Activated T-helper 1 cell treated with anti-CD3 and anti-CD28 coated beads, Interleukin-12 subunit alpha, Interleukin-12 subunit beta, Interleukin-2, Interleukin-4 antibody, amounts not matched to agents 30 ng/mL and 10 ng/mL and 1 ng/mL, durations not matched to agents 14 hours and 24 hours and 36 hours (primary cell): ENCODE measurements at regions not wholly inside any gene's neighbourhood (a gene's known extent, or its start where the extent isn't known, plus 50 kb on each side); places are given as distances from the start of the nearest gene placed in this dataset.
"Not testable (repeated sequence)": the region's sequence is repeated elsewhere in the genome, so short reads cannot be mapped to it uniquely, and the experiment has no call there.

Source experiments
- DNase-seq: peaks from one replicate; pipeline ENCODE4 v3.0.0; 2021; ENCODE audit warnings: low spot score
- H3K27ac Mint-ChIP-seq: one replicate; pipeline ENCODE4 v1.8.0; 2021; ENCODE audit warnings: mild to moderate bottlenecking, mixed read lengths
- H3K27me3 Mint-ChIP-seq: one replicate; pipeline ENCODE4 v1.8.0; 2022; ENCODE audit warnings: mild to moderate bottlenecking, moderate library complexity, mixed read lengths; ENCODE audit not compliant: insufficient read depth
- H3K36me3 Mint-ChIP-seq: one replicate; pipeline ENCODE4 v1.8.0; 2021; ENCODE audit warnings: low read depth, mixed read lengths
- H3K4me1 Mint-ChIP-seq: one replicate; pipeline ENCODE4 v1.8.0; 2021; ENCODE audit warnings: low read depth, mixed read lengths
- H3K4me3 Mint-ChIP-seq: one replicate; pipeline ENCODE4 v1.8.0; 2021; ENCODE audit warnings: mild to moderate bottlenecking, moderate library complexity, mixed read lengths
- H3K9me3 Mint-ChIP-seq: one replicate; pipeline ENCODE4 v1.8.0; 2021; ENCODE audit warnings: mixed read lengths
- intact Hi-C: fragments of 100-400 bp; cut with micrococcal nuclease; formaldehyde crosslinking; loops from one replicate; pipeline ENCODE4 v1.15.1; 2024

- Mint-ChIP-seq H3K9me3 (no peaks in the 10 kb centered on the region), H3K4me3 (no peak overlapping the region), H3K27me3 (no peaks in the 10 kb centered on the region), H3K4me1 (no peaks in the 10 kb centered on the region), H3K27ac (no peak overlapping the region), H3K36me3 (no peaks in the 10 kb centered on the region)
- no peak for DNase-seq
- intact Hi-C loops: no loop called here
Measured at GRCh38 chr11:22458161-22458560, 120.0 kb downstream of the SLC17A6 start.

GRCh38 chr11:22456993-22457762 is 119.0 kb downstream of the SLC17A6 start:
- no peak for DNase-seq
- Mint-ChIP-seq H3K4me3 (no peak overlapping the region), H3K4me1 (no peaks in the 10 kb centered on the region), H3K27me3 (no peaks in the 10 kb centered on the region), H3K27ac (no peak overlapping the region), H3K36me3 (no peaks in the 10 kb centered on the region), H3K9me3 (no peaks in the 10 kb centered on the region)
- intact Hi-C loops: no loop called here

- DNase-seq: no peak
- H3K27me3 Mint-ChIP-seq: no peaks in the 10 kb centered on the region
- intact Hi-C loops: no loop called here
- H3K9me3 Mint-ChIP-seq: no peaks in the 10 kb centered on the region
- H3K4me1 Mint-ChIP-seq: no peaks in the 10 kb centered on the region
- H3K27ac Mint-ChIP-seq: no peak overlapping the region
- no peak overlapping the region for H3K4me3 Mint-ChIP-seq
- H3K36me3 Mint-ChIP-seq: no peaks in the 10 kb centered on the region
Measured at GRCh38 chr11:22454461-22455090, 116.4 kb downstream of the SLC17A6 start.

GRCh38 chr11:22449441-22449840 is 111.3 kb downstream of the SLC17A6 start:
- Mint-ChIP-seq H3K4me1 (no peaks in the 10 kb centered on the region), H3K9me3 (no peaks in the 10 kb centered on the region), H3K4me3 (no peak overlapping the region), H3K27me3 (no peaks in the 10 kb centered on the region), H3K36me3 (no peaks in the 10 kb centered on the region), H3K27ac (no peak overlapping the region)
- DNase-seq: no peak
- intact Hi-C loops: no loop called here

- no peak for DNase-seq
Measured at GRCh38 chr11:22444076-22444475, 105.9 kb downstream of the SLC17A6 start.

GRCh38 chr11:22441831-22442230 is 103.7 kb downstream of the SLC17A6 start:
- Mint-ChIP-seq H3K4me3 (no peak overlapping the region), H3K4me1 (no peaks in the 10 kb centered on the region), H3K9me3 (no peaks in the 10 kb centered on the region), H3K36me3 (no peaks in the 10 kb centered on the region), H3K27ac (no peak overlapping the region), H3K27me3 (no peaks in the 10 kb centered on the region)
- intact Hi-C loops: no loop called here
- no peak for DNase-seq

More at GRCh38 chr11:22444076-22444475, 105.9 kb downstream of the SLC17A6 start:
- Mint-ChIP-seq H3K27ac (no peak overlapping the region), H3K27me3 (no peaks in the 10 kb centered on the region), H3K9me3 (no peaks in the 10 kb centered on the region), H3K4me1 (no peaks in the 10 kb centered on the region), H3K4me3 (no peak overlapping the region), H3K36me3 (no peaks in the 10 kb centered on the region)
- intact Hi-C loops: no loop called here

GRCh38 chr11:22435582-22435981 is 97.4 kb downstream of the SLC17A6 start:
- intact Hi-C loops, H3K27ac Mint-ChIP-seq: not testable (repeated sequence)

GRCh38 chr11:22433517-22433916 is 95.3 kb downstream of the SLC17A6 start:
- H3K27me3 Mint-ChIP-seq: peaks cover 19% of the 10 kb centered on the region
- H3K4me1 Mint-ChIP-seq: no peaks in the 10 kb centered on the region
- no peaks in the 10 kb centered on the region for H3K36me3 Mint-ChIP-seq
- no peak overlapping the region for H3K4me3 Mint-ChIP-seq
- no peaks in the 10 kb centered on the region for H3K9me3 Mint-ChIP-seq
- DNase-seq: no peak
- H3K27ac Mint-ChIP-seq: no peak overlapping the region
- intact Hi-C loops: loop anchor here (5.0 kb wide), 1 partner anchor 91 kb away; no protein-coding TSS in a partner anchor

More at GRCh38 chr11:22435582-22435981, 97.4 kb downstream of the SLC17A6 start:
- H3K4me3 Mint-ChIP-seq, H3K9me3 Mint-ChIP-seq, H3K36me3 Mint-ChIP-seq, H3K4me1 Mint-ChIP-seq, DNase-seq: not testable (repeated sequence)
- peaks cover 19% of the 10 kb centered on the region for H3K27me3 Mint-ChIP-seq

GRCh38 chr11:22433094-22433455 is 94.9 kb downstream of the SLC17A6 start:
- H3K4me1 Mint-ChIP-seq: no peaks in the 10 kb centered on the region
- H3K27me3 Mint-ChIP-seq: peaks cover 19% of the 10 kb centered on the region
- no peak for DNase-seq
- intact Hi-C loops: loop anchor here (5.0 kb wide), 1 partner anchor 91 kb away; no protein-coding TSS in a partner anchor
- no peak overlapping the region for H3K4me3 Mint-ChIP-seq
- H3K36me3 Mint-ChIP-seq: no peaks in the 10 kb centered on the region
- no peak overlapping the region for H3K27ac Mint-ChIP-seq
- no peaks in the 10 kb centered on the region for H3K9me3 Mint-ChIP-seq

- H3K9me3 Mint-ChIP-seq: no peaks in the 10 kb centered on the region
- no peak for DNase-seq
- H3K36me3 Mint-ChIP-seq: no peaks in the 10 kb centered on the region
- no peaks in the 10 kb centered on the region for H3K4me1 Mint-ChIP-seq
- H3K4me3 Mint-ChIP-seq: no peak overlapping the region
- intact Hi-C loops: loop anchor here (5.0 kb wide), 1 partner anchor 90 kb away; no protein-coding TSS in a partner anchor
- no peak overlapping the region for H3K27ac Mint-ChIP-seq
- peaks cover 19% of the 10 kb centered on the region for H3K27me3 Mint-ChIP-seq
Measured at GRCh38 chr11:22432291-22433093, 94.3 kb downstream of the SLC17A6 start.

- DNase-seq: no peak
- intact Hi-C loops: loop anchor here (5.0 kb wide), 1 partner anchor 89 kb away; no protein-coding TSS in a partner anchor
- no peak overlapping the region for H3K4me3 Mint-ChIP-seq
Measured at GRCh38 chr11:22431106-22431505, 92.9 kb downstream of the SLC17A6 start.

GRCh38 chr11:22430639-22431038 is 92.5 kb downstream of the SLC17A6 start:
- Mint-ChIP-seq H3K27ac (no peak overlapping the region), H3K27me3 (peaks cover 19% of the 10 kb centered on the region), H3K36me3 (no peaks in the 10 kb centered on the region), H3K4me3 (no peak overlapping the region), H3K9me3 (no peaks in the 10 kb centered on the region), H3K4me1 (no peaks in the 10 kb centered on the region)
- intact Hi-C loops: loop anchor here (5.0 kb wide), 1 partner anchor 88 kb away; no protein-coding TSS in a partner anchor
- DNase-seq: no peak

More at GRCh38 chr11:22431106-22431505, 92.9 kb downstream of the SLC17A6 start:
- peaks cover 19% of the 10 kb centered on the region for H3K27me3 Mint-ChIP-seq
- H3K4me1 Mint-ChIP-seq: no peaks in the 10 kb centered on the region
- no peak overlapping the region for H3K27ac Mint-ChIP-seq
- H3K9me3 Mint-ChIP-seq: no peaks in the 10 kb centered on the region
- H3K36me3 Mint-ChIP-seq: no peaks in the 10 kb centered on the region
